ACHN (cell line): ENCODE measurements at regions not wholly inside any gene's neighbourhood (a gene's known extent, or its start where the extent isn't known, plus 50 kb on each side); places are given as distances from the start of the nearest gene placed in this dataset.

ENCODE experiments used
- DNase-seq: peaks from one replicate; pipeline ENCODE4 v3.0.0-alpha.2; 2015
- in situ Hi-C: cut with HindIII; loops from 2 replicates; pipeline ENCODE4 v1.10.0; 2017; ENCODE audit warnings: low sequenced_read_pairs, low pct_ligation_motif_present, low pct_unique_long_range_greater_than_20kb

DNA sequence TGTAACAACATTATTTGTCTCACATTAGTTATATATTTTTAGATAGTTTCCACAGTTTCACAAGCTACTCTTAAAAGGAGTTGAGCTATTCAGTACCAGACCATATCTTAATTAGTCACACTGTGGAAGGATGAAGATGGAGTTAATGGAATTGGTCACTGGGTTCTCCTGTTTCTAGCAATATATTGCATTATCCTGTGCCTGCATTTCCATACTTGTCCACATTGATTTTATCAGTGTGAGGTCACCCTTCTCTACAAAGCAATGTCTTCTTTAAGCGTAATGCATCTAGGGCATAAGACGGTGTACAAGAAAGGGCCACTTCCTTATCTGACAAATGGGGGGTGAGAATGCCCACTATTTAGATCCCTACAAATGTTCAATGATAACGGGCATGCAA is 216.8 kb upstream of the TANK start:
- in situ Hi-C loops: no loop called here
- no peak for DNase-seq

DNA sequence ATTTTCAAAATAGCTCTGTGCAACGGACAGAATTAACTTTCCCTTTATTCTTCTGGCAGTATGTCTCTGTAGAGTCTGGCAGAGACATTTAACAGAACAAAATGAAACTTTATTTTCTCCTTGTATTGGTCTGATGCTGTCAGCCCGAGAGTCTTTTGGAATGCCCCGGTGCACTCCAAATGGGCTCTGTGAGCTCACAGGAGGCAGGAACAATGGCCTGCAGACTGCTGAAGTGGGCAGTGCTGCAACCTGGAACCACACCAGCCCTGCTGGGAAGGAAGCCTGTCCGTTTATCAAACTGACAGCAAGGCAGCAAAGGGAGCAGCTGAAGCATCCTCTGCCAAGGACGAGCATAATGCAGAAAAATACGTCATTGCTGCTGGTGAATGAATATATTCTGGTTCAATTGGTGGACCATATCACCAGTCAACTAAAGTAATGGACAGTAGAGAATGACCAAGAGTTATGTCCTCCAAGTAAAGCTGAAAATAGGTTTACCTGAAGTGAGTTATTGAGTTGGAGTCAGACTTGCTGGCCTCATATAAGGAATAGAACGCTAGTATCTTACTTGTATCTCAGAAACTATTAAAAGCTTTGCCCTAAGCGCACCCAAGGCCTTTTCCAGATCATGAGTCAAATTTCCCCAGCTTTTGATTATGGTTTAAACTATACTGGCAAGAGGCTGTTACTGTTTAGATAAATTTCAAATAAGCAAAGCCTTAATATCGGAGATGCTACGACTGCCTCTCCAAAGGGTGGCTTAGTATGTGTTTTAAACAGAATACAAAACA is 207.6 kb upstream of the TANK start:
- DNase-seq: no peak
- in situ Hi-C loops: no loop called here

DNA sequence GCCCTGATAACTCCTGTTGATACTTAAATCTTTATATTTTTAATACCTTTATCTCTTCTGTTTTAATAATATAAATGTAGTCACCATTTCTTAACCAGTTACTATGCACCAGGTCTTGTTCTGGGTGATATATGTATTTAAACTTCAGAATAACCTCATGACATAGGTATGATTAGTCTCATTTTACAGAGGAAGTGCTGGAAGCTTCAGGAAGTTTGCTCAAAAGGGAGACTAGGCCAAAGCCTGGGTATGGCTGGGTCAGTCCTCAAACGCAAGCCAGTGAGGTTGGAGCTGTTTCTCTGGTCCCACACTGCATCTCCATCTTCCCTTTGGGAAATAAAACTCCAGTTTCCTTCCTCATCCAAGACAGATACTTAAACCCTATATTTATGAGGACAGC is 204.7 kb upstream of the TANK start:
- DNase-seq: no peak
- in situ Hi-C loops: no loop called here

DNA sequence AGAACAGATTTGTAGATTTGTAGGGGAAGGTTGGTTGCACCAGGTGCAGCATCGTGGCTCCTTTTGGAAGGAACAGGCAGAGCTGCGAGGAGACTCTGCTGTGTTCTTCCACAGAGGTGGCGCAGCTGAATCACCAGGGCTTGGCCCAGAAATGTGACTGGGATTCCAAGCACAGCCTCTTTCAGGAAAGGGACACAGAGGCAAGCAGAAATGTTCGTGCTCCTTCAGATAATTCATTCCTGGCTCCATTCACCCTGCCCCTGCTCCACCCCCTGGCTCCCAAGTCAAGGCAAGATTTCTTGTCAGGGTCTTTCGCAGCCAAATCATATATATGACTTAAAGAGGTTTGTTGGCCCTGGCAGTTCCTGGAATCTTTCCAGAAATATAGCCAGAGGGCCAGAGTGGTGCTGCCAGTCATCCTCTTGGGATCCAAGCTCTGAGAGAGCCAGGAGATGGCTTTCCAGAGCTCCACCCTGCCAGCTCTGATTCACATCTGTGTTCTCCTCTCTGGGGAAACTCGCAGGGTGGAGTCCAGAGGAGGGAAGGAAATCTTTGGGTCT is 203.9 kb upstream of the TANK start:
- in situ Hi-C loops: no loop called here
- no peak for DNase-seq

DNA sequence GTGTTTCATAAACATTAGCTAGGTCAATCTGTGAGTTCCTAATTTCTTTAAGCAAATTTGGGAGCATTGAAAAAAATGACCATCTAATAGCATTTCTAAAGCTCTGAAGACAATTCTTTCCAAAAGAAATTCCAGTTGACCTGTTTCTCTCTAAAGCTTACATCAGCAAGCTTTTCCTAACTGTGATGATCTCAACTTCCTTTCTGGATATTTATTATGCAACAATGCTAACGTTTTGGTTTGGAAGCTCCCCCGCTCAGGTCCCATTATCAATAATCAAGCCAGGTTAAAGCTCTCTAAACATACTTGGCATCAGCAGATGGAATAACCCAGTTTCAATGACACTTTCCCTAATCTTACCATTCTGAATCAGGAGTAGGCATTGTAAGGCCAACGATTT is 196.3 kb upstream of the TANK start:
- DNase-seq: no peak
- in situ Hi-C loops: no loop called here

GRCh38 chr2:160967523-160967922 is 192.7 kb upstream of the TANK start:
- in situ Hi-C loops: no loop called here
- no peak for DNase-seq

DNA sequence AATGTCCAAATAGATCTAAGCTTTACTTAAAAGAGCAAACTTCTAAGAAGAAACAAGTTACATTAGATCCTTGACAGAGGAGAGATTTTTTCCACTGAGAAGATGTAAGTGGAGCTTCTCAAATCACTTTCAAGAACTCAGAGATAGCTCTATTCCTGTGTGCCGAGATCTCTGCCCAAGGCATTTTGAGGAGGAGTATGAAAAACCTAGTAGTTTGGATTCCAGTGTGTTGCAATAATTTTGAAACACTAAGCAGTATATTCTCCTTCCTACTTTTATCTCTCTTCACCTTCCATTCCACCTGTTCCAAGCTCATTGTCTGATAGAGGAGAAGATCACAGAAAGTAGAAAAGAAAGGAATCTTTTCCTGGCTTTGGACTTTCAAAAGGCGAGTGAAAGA is 192.0 kb upstream of the TANK start:
- no peak for DNase-seq
- in situ Hi-C loops: no loop called here

DNA sequence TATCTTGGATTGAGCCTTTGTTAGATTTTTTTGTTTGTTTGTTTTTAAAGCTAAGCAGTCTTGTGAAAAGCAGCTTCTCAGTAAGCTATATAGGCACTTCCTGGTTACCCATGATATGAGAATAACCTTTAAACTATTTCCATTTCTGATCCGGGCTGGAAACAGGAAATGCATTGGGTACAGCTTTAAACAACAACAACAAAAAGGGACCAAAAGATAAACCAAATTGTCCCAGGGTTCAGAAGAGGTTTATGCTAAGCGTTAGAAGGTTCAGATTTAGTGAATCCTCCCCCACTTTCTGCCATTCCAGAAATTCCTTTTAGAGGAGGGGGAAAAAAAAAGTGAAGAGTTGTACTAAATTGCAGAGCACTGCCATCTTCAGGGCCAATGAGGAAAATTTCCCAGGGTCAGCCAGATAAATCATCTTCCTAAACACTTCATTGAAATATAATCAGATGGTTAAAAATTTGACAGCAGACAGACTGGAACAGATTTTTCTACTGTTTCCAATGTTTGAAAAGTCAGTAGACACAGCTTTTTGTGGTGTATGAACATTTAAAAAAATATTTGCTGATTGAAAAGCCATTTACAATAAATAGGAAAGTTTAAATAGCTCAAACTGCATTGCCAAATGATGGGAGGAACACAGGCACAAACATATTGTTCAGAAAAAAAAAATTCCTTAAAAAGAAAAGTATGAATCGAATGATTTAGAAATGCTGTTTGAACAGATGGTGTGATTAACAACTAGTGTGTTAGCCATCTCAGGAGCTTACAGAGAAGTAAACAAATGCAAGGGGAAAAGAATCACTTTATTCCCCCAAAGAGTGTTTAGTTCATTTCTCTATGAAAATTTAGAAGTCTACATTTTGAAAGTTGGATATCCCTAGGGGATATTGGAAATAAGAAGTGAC is 189.9 kb upstream of the TANK start:
- in situ Hi-C loops: no loop called here
- DNase-seq: peak; percentile 90

DNA sequence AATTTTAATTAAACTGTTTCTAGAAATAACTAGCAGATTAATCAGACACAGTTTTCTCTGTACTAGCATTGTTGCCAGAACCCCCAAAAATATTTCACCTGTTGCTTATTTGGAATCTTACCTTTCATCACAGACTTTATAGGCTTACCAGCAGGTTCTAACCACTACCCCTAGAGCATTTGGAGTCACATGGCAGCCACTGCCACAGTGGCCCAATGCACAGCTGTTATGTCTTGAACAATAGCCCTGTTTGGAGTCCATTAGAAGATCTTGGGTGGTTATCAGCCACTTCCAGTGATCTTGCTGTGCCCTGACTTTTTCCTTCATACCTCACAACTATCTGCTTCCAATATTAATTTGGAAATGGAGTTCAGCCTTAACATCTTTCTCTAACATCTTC is 186.2 kb upstream of the TANK start:
- in situ Hi-C loops: no loop called here
- no peak for DNase-seq

- in situ Hi-C loops: no loop called here
- DNase-seq: no peak
Measured at GRCh38 chr2:160974803-160975202, 185.4 kb upstream of the TANK start.

GRCh38 chr2:160976797-160977196 is 183.4 kb upstream of the TANK start:
- in situ Hi-C loops: no loop called here
- DNase-seq: no peak

DNA sequence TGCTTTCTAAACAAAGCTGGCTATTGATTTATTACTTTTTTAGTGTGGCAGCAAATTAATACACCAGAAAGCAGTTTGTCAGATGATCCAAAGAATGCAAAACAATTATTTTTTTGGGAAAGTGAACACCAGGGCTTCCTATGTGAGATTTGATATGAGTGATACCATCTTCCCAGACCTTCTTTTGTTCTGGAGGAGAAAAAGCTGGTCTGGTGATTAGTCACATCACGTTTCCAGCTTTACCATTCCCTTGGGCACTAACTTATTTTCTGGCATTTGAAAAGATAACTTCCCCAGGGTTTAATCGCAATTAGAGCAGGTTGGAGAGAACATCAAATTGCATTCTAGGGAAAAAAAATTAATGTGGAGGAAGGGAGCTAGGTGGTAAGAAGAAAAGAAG is 182.9 kb upstream of the TANK start:
- in situ Hi-C loops: no loop called here
- no peak for DNase-seq

GRCh38 chr2:160977854-160978253 is 182.4 kb upstream of the TANK start:
- in situ Hi-C loops: no loop called here
- no peak for DNase-seq

DNA sequence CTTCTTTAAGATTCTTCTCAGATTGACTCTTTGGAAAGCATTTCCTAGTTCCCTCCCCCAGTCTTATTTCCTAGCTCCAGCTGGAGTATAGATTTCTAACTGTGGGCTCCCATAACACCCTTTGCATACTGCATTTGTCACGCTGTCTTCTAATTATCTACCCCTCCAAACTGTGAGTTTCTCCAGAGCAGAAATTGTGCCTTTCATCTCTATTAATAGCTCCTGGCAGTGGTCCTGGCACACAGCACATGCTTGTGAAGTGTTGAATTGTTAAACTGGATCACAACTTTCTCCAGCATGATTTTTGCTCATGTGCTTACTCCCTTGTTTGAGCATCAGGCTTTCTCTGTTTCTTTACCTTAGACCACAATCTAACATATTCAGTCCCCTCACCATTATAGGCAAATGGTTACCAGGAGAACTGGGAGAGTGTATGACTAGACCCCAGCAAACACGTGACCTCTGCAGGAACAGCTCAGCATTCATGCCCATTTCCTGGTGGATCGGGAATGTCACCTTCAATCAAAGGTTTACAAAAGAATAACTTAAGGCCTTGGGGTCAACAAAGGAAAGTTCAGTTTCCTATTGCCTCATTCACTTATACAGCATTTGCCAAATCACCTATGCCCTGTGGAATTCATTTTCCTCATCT is 175.7 kb upstream of the TANK start:
- no peak for DNase-seq
- in situ Hi-C loops: no loop called here

- in situ Hi-C loops: no loop called here
- DNase-seq: no peak
Measured at GRCh38 chr2:160989778-160990177, 170.4 kb upstream of the TANK start.

DNA sequence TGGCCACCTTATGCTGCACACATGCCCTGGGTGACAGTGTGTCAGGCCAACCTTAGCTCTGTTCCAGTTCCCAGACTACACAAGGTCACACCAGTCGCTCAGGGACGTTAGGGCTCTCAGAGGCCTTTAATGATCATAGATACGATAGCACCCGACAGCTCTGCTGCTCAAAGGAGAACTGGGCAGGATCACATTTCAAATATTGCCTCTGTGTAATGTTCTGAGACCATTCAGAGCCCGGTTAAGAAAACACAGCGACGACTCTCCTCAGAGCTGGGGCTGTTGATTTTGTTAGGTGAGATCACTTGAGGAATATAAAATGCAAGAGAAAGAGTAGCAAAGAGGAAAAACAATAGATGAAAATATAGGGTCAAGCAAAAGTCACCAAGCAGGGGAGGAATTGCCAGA is 166.6 kb upstream of the TANK start:
- in situ Hi-C loops: no loop called here
- no peak for DNase-seq

GRCh38 chr2:160994141-160995002 is 165.9 kb upstream of the TANK start:
- peak; percentile 84 for DNase-seq
- in situ Hi-C loops: no loop called here

GRCh38 chr2:160996584-160996983 is 163.6 kb upstream of the TANK start:
- in situ Hi-C loops: no loop called here
- DNase-seq: no peak
